ENCODE measurements at regions not wholly inside any gene's neighbourhood (a gene's known extent, or its start where the extent isn't known, plus 50 kb on each side); places are given as distances from the start of the nearest gene placed in this dataset.
A peak's percentile ranks its signal among the peaks of the same experiment; 100 is the strongest.

DNA sequence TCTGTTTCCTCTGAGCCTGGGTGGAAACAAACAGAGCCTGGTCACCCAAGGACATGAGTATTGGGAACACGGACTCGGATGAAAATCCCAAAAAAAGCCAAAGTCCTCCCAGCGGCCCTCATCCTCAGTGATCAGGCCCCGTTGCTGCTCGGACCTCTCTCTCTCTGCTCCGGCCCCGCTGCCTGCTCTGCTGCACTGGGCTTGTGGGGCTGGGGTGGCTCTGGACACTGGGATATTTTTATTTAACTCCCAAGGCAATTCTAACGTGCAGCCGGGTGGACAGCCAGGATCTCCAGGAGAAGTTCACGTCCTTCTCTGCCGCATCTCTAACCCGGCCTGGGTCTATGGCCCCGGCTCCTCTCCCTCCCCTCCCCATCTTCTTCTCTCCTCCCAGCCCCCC lies 280.9 kb upstream of the TNRC6C start:
- H3K9me3 ChIP-seq: no peaks in the 10 kb centered on the region
- TF ChIP-seq, protein P1, sequence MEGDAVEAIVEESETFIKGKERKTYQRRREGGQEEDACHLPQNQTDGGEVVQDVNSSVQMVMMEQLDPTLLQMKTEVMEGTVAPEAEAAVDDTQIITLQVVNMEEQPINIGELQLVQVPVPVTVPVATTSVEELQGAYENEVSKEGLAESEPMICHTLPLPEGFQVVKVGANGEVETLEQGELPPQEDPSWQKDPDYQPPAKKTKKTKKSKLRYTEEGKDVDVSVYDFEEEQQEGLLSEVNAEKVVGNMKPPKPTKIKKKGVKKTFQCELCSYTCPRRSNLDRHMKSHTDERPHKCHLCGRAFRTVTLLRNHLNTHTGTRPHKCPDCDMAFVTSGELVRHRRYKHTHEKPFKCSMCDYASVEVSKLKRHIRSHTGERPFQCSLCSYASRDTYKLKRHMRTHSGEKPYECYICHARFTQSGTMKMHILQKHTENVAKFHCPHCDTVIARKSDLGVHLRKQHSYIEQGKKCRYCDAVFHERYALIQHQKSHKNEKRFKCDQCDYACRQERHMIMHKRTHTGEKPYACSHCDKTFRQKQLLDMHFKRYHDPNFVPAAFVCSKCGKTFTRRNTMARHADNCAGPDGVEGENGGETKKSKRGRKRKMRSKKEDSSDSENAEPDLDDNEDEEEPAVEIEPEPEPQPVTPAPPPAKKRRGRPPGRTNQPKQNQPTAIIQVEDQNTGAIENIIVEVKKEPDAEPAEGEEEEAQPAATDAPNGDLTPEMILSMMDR (IDR thresholded peaks at IDR 0.05): no peak
- TF ChIP-seq POLR2AphosphoS5 (IDR thresholded peaks at IDR 0.05): no peak
- TF ChIP-seq POLR2A (IDR thresholded peaks at IDR 0.05): no peak
- H3K27me3 ChIP-seq: peaks cover 0 to 22% of the 10 kb centered on the region in 2 donors
- DNase-seq (ENCODE audit: low spot score in 2 of 2): no peak
- H3K27ac ChIP-seq: no peak overlapping the region
- no peak overlapping the region for H3K4me3 ChIP-seq
- intact Hi-C loops (cut with DNase I; ENCODE audit: low total_unique reads): no loop called here
- no peaks in the 10 kb centered on the region for H3K36me3 ChIP-seq
- no peaks in the 10 kb centered on the region for H3K4me1 ChIP-seq

DNA sequence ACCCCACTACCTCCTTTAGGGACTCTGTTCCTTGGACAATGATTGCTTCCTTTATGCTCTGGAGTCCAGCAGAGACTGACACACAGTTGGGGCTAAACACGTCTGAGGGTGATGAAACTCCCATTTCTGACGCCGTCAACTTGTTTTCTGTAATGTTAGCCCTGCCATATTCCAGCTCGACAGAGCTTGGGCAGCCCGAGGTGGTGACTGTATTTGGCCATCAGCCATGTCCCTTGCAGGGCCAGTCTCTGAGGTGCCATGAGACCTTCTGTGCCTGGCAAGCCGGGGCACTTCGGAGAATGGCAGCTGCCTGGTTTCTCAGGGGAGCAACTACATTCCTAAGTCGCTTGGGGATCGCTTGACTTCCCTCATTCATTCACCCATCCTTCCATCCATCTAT lies 278.9 kb upstream of the TNRC6C start:
- no peak for DNase-seq (ENCODE audit: low spot score in 2 of 2)
- Histone ChIP-seq H3K27me3 (peaks cover 0 to 22% of the 10 kb centered on the region in 2 donors), H3K36me3 (no peaks in the 10 kb centered on the region), H3K27ac (no peak overlapping the region), H3K9me3 (no peaks in the 10 kb centered on the region), H3K4me1 (no peaks in the 10 kb centered on the region), H3K4me3 (no peak overlapping the region)
- intact Hi-C loops (cut with DNase I; ENCODE audit: low total_unique reads): no loop called here
- no peak for TF ChIP-seq POLR2A (IDR thresholded peaks at IDR 0.05)
- TF ChIP-seq POLR2AphosphoS5 (IDR thresholded peaks at IDR 0.05): no peak
- TF ChIP-seq, protein P1 (IDR thresholded peaks at IDR 0.05): no peak

DNA sequence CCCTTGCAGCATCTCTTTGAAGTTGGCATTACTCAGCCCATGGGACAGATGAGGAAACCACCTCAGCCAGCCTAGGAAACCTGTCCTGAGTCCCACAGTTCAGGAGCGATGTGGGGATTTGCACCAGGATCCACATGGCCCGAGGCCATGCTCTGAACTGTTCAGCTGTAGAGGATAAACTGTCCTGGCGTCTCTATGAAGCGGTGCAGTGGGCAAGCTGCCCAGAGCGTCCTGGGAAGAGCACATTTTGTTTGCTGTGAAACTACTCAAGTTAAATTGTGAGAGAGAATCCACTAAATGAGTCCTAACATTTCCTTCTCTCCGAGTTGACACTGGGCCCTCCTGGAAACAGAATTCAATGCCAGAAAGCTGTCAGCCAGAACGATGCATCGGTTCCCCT lies 276.6 kb upstream of the TNRC6C start:
- H3K4me1 ChIP-seq: no peaks in the 10 kb centered on the region
- no peak overlapping the region for H3K4me3 ChIP-seq
- TF ChIP-seq POLR2A (IDR thresholded peaks at IDR 0.05) (no peak), POLR2AphosphoS5 (IDR thresholded peaks at IDR 0.05) (no peak)
- H3K27ac ChIP-seq: peak overlapping the region in 1 of 2 donors; percentile 12
- no peaks in the 10 kb centered on the region for H3K9me3 ChIP-seq
- H3K27me3 ChIP-seq: peaks cover 0 to 15% of the 10 kb centered on the region in 2 donors
- DNase-seq (ENCODE audit: low spot score in 2 of 2): no peak
- intact Hi-C loops (cut with DNase I; ENCODE audit: low total_unique reads): no loop called here
- H3K36me3 ChIP-seq: no peaks in the 10 kb centered on the region

DNA sequence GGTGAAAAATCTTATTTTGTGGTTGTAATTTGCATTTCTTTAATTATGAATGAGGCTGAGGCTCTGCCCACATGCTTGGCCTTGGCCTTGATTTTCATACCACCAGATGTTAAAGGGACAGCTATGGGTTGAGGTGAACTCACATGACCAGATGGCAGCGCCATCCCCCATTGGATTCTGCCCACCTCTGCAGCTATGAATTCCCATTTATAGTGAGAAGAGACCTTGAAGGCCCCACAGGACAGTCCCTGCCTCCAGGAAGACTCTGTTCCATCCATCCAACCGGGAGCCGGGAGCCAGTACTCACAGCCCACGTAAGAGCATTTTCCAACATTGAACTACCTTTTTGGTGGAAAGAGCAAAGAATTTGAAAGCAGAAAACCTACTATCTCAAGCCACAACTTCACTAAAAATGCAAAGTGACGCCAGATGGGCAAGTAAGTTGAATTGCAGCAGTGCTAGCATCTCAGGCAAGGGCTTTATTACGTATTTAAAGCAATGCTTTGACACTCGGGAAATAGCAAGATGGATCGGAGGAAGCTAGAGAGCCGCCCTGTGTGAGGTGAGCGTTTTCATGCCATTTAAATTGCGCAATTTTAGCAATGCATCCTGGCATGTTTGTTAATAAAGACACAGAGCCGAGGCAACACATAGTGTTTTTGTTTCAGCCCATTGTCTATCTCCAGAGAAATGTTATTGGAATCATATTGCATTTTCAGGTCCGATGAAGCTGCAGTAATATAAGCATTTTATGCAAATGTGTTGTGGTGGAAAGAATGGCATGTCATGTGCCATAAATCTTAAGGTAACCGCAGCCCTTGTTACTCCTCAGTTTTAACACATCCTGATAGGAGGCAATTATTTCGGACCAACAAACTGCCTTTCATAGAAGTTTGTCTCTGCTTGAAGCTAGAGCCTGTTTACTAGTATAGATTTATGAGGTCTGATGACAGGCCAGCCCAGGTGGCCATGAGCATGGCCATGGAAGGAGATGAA lies 273.4 kb upstream of the TNRC6C start:
- TF ChIP-seq, protein P1 (IDR thresholded peaks at IDR 0.05): no peak
- TF ChIP-seq POLR2AphosphoS5 (IDR thresholded peaks at IDR 0.05) (no peak), POLR2A (IDR thresholded peaks at IDR 0.05) (no peak)
- intact Hi-C loops (cut with DNase I; ENCODE audit: low total_unique reads): no loop called here
- H3K4me1 ChIP-seq: no peaks in the 10 kb centered on the region
- no peak for DNase-seq (ENCODE audit: low spot score in 2 of 2)
- no peaks in the 10 kb centered on the region for H3K27me3 ChIP-seq
- H3K27ac ChIP-seq: no peak overlapping the region
- H3K4me3 ChIP-seq: no peak overlapping the region
- no peaks in the 10 kb centered on the region for H3K9me3 ChIP-seq
- H3K36me3 ChIP-seq: no peaks in the 10 kb centered on the region

DNA sequence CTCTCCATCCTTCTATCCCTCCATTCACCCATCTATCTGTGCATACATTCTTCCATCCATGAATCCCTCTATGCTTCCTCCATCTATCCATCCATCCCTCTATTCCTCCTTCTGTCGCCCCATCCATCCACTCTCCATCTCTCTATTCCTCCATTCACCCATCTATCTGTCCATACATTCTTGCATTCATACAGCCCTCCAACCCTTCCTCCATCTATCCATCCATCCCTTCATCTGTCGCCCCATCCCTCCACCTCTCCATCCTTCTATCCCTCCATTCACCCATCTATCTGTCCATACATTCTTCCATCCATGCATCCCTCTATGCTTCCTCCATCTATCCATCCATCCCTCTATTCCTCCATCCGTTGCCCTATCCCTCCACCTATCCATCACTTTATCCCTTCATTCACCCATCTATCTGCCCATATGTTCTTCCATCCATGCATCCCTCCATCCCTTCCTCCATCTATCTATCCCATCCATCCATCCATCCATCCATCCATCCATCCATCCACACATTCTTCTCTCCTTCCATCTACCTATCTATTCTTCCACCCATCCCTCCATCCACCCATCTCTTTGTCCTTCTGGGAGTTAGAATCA lies 272.5 kb upstream of the TNRC6C start:
- no peak for DNase-seq (ENCODE audit: low spot score in 2 of 2)
- TF ChIP-seq POLR2A (IDR thresholded peaks at IDR 0.05) (no peak), POLR2AphosphoS5 (IDR thresholded peaks at IDR 0.05) (no peak)
- TF ChIP-seq, protein P1 (IDR thresholded peaks at IDR 0.05): no peak
- Histone ChIP-seq H3K9me3 (no peaks in the 10 kb centered on the region), H3K4me3 (no peak overlapping the region), H3K36me3 (no peaks in the 10 kb centered on the region), H3K4me1 (no peaks in the 10 kb centered on the region), H3K27ac (no peak overlapping the region), H3K27me3 (no peaks in the 10 kb centered on the region)
- intact Hi-C loops (cut with DNase I; ENCODE audit: low total_unique reads): no loop called here

All from breast epithelium (tissue), 4 donors.